Right ventricle myocardium superior (tissue), 1 donor: ENCODE measurements at regions not wholly inside any gene's neighbourhood (a gene's known extent, or its start where the extent isn't known, plus 50 kb on each side); places are given as distances from the start of the nearest gene placed in this dataset.
"Not testable (repeated sequence)": the region's sequence is repeated elsewhere in the genome, so short reads cannot be mapped to it uniquely, and the experiment has no call there.

ENCODE experiments used
- ATAC-seq: fragments of 200-7000 bp; cut with Tn5 transposase; one replicate; pipeline ENCODE4 v1.9.1; 2020; ENCODE audit warnings: mild to moderate bottlenecking; ENCODE audit not compliant: poor library complexity
- DNase-seq: peaks from one replicate; pipeline ENCODE4 v3.0.0-alpha.2; 2020
- intact Hi-C: fragments of 100-400 bp; cut with DNase I; formaldehyde crosslinking; loops from one replicate; pipeline ENCODE4 v1.11.2; 2022
- donor health status: DM: no; HTN: yes; CAD: no; lungs with severe emphysema.

- intact Hi-C loops, result no loop called here
- no peak for DNase-seq
- ATAC-seq, result no peak
Observed at GRCh38 chr6:66232890-66233289, 525.9 kb upstream of the EYS start.

- intact Hi-C loops, result no loop called here
- no peak for ATAC-seq
- DNase-seq, result no peak
Observed at GRCh38 chr6:66230591-66230990, 523.6 kb upstream of the EYS start.

GRCh38 chr6:66226109-66226508 is 519.1 kb upstream of the EYS start:
- DNase-seq, result no peak
- intact Hi-C loops, result no loop called here
- peak; percentile 71 for ATAC-seq

- DNase-seq, result no peak
- intact Hi-C loops, result no loop called here
- ATAC-seq, result no peak
Observed at GRCh38 chr6:66210964-66211363, 503.9 kb upstream of the EYS start.

GRCh38 chr6:66200390-66200789 is 493.4 kb upstream of the EYS start:
- no peak for ATAC-seq
- intact Hi-C loops, result no loop called here
- DNase-seq, result no peak

GRCh38 chr6:66199171-66199570 is 492.1 kb upstream of the EYS start:
- intact Hi-C loops, result no loop called here
- DNase-seq (no peak), ATAC-seq (no peak)

GRCh38 chr6:66198062-66198624 is 491.1 kb upstream of the EYS start:
- ATAC-seq (no peak), DNase-seq (no peak)
- intact Hi-C loops, result no loop called here

- ATAC-seq (no peak), DNase-seq (no peak)
- intact Hi-C loops, result no loop called here
Observed at GRCh38 chr6:66190858-66191257, 483.8 kb upstream of the EYS start.

- DNase-seq (no peak), ATAC-seq (no peak)
- intact Hi-C loops, result no loop called here
Observed at GRCh38 chr6:66189915-66190314, 482.9 kb upstream of the EYS start.

GRCh38 chr6:66186756-66187155 is 479.7 kb upstream of the EYS start:
- DNase-seq (no peak), ATAC-seq (no peak)
- intact Hi-C loops, result no loop called here

- no peak for ATAC-seq
- DNase-seq, result no peak
- intact Hi-C loops, result no loop called here
Observed at GRCh38 chr6:66184091-66184490, 477.1 kb upstream of the EYS start.

- DNase-seq (no peak), ATAC-seq (no peak)
- intact Hi-C loops, result no loop called here
Observed at GRCh38 chr6:66179361-66179760, 472.3 kb upstream of the EYS start.

- DNase-seq, result no peak
- ATAC-seq, result no peak
- intact Hi-C loops, result no loop called here
Observed at GRCh38 chr6:66173587-66173986, 466.6 kb upstream of the EYS start.

- DNase-seq, ATAC-seq, intact Hi-C loops: not testable (repeated sequence)
Observed at GRCh38 chr6:66166713-66167112, 459.7 kb upstream of the EYS start.

- DNase-seq (no peak), ATAC-seq (no peak)
- intact Hi-C loops, result no loop called here
Observed at GRCh38 chr6:66161546-66162108, 454.6 kb upstream of the EYS start.

GRCh38 chr6:66159937-66160336 is 452.9 kb upstream of the EYS start:
- intact Hi-C loops, result no loop called here
- DNase-seq, result no peak
- ATAC-seq, result no peak

- ATAC-seq, result no peak
- intact Hi-C loops, result no loop called here
Observed at GRCh38 chr6:66153247-66153646, 446.2 kb upstream of the EYS start.

GRCh38 chr6:66149132-66149531 is 442.1 kb upstream of the EYS start:
- DNase-seq, result no peak
- no peak for ATAC-seq
- intact Hi-C loops, result no loop called here

More at GRCh38 chr6:66153247-66153646, 446.2 kb upstream of the EYS start:
- no peak for DNase-seq

- intact Hi-C loops, result no loop called here
- no peak for DNase-seq
- ATAC-seq, result no peak
Observed at GRCh38 chr6:66145867-66146266, 438.8 kb upstream of the EYS start.

- intact Hi-C loops, result no loop called here
- ATAC-seq, result no peak
- no peak for DNase-seq
Observed at GRCh38 chr6:66134021-66134420, 427.0 kb upstream of the EYS start.

GRCh38 chr6:66128656-66129055 is 421.6 kb upstream of the EYS start:
- ATAC-seq (no peak), DNase-seq (no peak)
- intact Hi-C loops, result no loop called here
